K562 (cell line): ENCODE measurements at regions not wholly inside any gene's neighbourhood (a gene's known extent, or its start where the extent isn't known, plus 50 kb on each side); places are given as distances from the start of the nearest gene placed in this dataset.

ENCODE experiments used
- ARID1B ChIP-seq: fragments of 450-650 bp; IDR thresholded peaks from 2 replicates; pipeline ENCODE4 v1.6.1; 2016; ENCODE audit warnings: antibody characterized with exemption, mild to moderate bottlenecking, inconsistent platforms
- ARID3A ChIP-seq: IDR thresholded peaks from 2 replicates; pipeline ENCODE4 v1.6.1; 2012; ENCODE audit warnings: low read depth, low read length, improper control_type of control experiment, borderline replicate concordance
- CBFA2T3 ChIP-seq: fragments of 450-650 bp; IDR thresholded peaks from 2 replicates; pipeline ENCODE4 v1.6.1; 2017
- CCAR2 ChIP-seq: fragments of 200-400 bp; formaldehyde crosslinking; IDR thresholded peaks from 2 replicates; pipeline ENCODE4 v1.6.1; 2017; ENCODE audit warnings: mild to moderate bottlenecking, low read depth, low read length
- DDX20 ChIP-seq: fragments of 450-650 bp; IDR thresholded peaks from 2 replicates; pipeline ENCODE4 v1.6.1; 2016; ENCODE audit warnings: missing genetic modification characterization, low read depth, mild to moderate bottlenecking, missing compliant biosample characterization, moderate library complexity
- ETS1 ChIP-seq: conservative IDR thresholded peaks from 2 replicates; pipeline ENCODE4 v1.6.1; 2011; ENCODE audit warnings: low read depth, mild to moderate bottlenecking, low read length; ENCODE audit not compliant: control insufficient read depth
- FOXJ3 ChIP-seq: sonication (generic); formaldehyde crosslinking; IDR thresholded peaks from 2 replicates; pipeline ENCODE4 v1.4.0; 2020; ENCODE audit warnings: mild to moderate bottlenecking, missing genetic modification reagents
- FOXO4 ChIP-seq: fragments of 450-650 bp; formaldehyde crosslinking; IDR thresholded peaks from 2 replicates; pipeline ENCODE4 v1.4.0; 2020; ENCODE audit warnings: mild to moderate bottlenecking, moderate library complexity
- HCFC1 ChIP-seq: IDR thresholded peaks from 2 replicates; pipeline ENCODE4 v1.6.1; 2012; ENCODE audit warnings: low read depth, low read length, improper control_type of control experiment
- HLTF ChIP-seq: fragments of 450-650 bp; IDR thresholded peaks from 2 replicates; pipeline ENCODE4 v1.6.1; 2016
- MAZ ChIP-seq, 2 experiments: fragments of 450-650 bp in 1 of 2; sonication (generic) in 1 of 2; formaldehyde crosslinking; IDR thresholded peaks in 1 of 2; conservative IDR thresholded peaks in 1 of 2; 2 replicates each; pipeline versions ENCODE4 v1.4.0 to v1.5.0; 2020; ENCODE audit warnings: mild to moderate bottlenecking in 1 of 2, missing genetic modification reagents in 1 of 2
- MEF2D ChIP-seq: conservative IDR thresholded peaks from 2 replicates; pipeline ENCODE4 v1.6.1; 2016; ENCODE audit warnings: low read depth, missing genetic modification characterization, missing compliant biosample characterization
- MTF1 ChIP-seq: fragments of 250-450 bp; sonication (Bioruptor Pico); IDR thresholded peaks from 2 replicates; pipeline ENCODE4 v1.9.0; 2021; ENCODE audit warnings: moderate library complexity, mild to moderate bottlenecking, inconsistent platforms, borderline replicate concordance
- NR2C2 ChIP-seq, 2 experiments: fragments of 200-800 bp in 1 of 2; sonication (Bioruptor generic) in 1 of 2; sonication (generic) in 1 of 2; formaldehyde crosslinking in 1 of 2; IDR thresholded peaks; 2 replicates each; pipeline versions ENCODE4 v1.6.1 to v1.8.0; 2016 to 2022; ENCODE audit warnings: mild to moderate bottlenecking in 1 of 2, missing compliant biosample characterization in 1 of 2, missing genetic modification characterization in 1 of 2, missing genetic modification reagents in 1 of 2
- SMARCE1 ChIP-seq: fragments of 450-650 bp; IDR thresholded peaks from 2 replicates; pipeline ENCODE4 v1.7.1; 2016; ENCODE audit warnings: mild to moderate bottlenecking
- TAL1 ChIP-seq: fragments of 450-650 bp; IDR thresholded peaks from 2 replicates; pipeline ENCODE4 v1.6.1; 2016; ENCODE audit warnings: mild to moderate bottlenecking
- ZNF253 ChIP-seq: fragments of 250-450 bp; sonication (Bioruptor Pico); conservative IDR thresholded peaks from 2 replicates; pipeline ENCODE4 v1.6.1; 2021; ENCODE audit warnings: mild to moderate bottlenecking
- TF ChIP-seq, protein P1 (sequence below): IDR thresholded peaks from 2 replicates; pipeline ENCODE4 v1.6.1; 2011; ENCODE audit not compliant: insufficient read length; ENCODE audit errors: extremely low read depth
- TF ChIP-seq, protein P2 (sequence below), 2 experiments: fragments of 200-800 bp in 1 of 2; sonication (Bioruptor generic) in 1 of 2; sonication (generic) in 1 of 2; formaldehyde crosslinking in 1 of 2; IDR thresholded peaks in 1 of 2; conservative IDR thresholded peaks in 1 of 2; 2 replicates each; pipeline versions ENCODE4 v1.5.0 to v1.6.1; 2016 to 2020; ENCODE audit warnings: missing compliant biosample characterization in 1 of 2, missing genetic modification characterization in 1 of 2, missing genetic modification reagents in 1 of 2
- TF ChIP-seq, protein P3 (sequence below): fragments of 200-400 bp; formaldehyde crosslinking; IDR thresholded peaks from 2 replicates; pipeline ENCODE4 v1.6.1; 2017; ENCODE audit warnings: mild to moderate bottlenecking, low read depth, low read length, moderate library complexity

DNA sequence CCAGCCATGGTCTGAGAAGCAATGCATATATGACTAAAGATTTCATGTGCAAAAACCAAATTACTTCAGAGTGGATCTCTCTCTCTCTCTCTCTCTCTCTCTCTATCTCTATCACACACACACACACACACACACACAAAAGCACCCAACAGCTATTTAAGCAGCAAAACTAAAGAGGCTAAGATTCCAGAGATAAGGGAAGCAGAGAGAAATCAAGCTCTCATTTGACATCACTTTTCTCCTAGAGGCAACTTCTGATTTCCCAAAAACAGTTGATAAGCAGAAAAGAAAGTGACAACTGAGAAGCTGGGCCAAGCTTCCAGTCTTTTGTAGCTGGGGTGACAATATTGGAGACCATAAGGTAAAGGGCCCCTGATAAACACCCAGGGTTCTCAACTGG, 526.0 kb upstream of the NR2F2 start (continued):
- TF ChIP-seq ETS1 (no peak), ARID3A (no peak), NR2C2 (CRISPR knock-in tag; IDR thresholded peaks at IDR 0.05) (no peak), NR2C2 (tag; IDR thresholded peaks at IDR 0.05) (no peak), MAZ (CRISPR knock-in tag; conservative IDR thresholded peaks at IDR 0.05 in 1 of 2, IDR thresholded peaks at IDR 0.05 in 1 of 2) (no peak), ZNF253 (CRISPR knock-in tag) (no peak), DDX20 (tag) (no peak), HCFC1 (no peak), CCAR2 (no peak), CBFA2T3 (peak; percentile 35; the same call in 1 of the 2 replicates), FOXJ3 (CRISPR knock-in tag) (no peak), FOXO4 (no peak), SMARCE1 (0 out of 2 replicates have a peak, but pooled peaks have one; percentile 42), ARID1B (peak; percentile 60), MTF1 (no peak), TAL1 (0 out of 2 replicates have a peak, but pooled peaks have one; percentile 13), MEF2D (no peak), HLTF (no peak)
- TF ChIP-seq, protein P1, sequence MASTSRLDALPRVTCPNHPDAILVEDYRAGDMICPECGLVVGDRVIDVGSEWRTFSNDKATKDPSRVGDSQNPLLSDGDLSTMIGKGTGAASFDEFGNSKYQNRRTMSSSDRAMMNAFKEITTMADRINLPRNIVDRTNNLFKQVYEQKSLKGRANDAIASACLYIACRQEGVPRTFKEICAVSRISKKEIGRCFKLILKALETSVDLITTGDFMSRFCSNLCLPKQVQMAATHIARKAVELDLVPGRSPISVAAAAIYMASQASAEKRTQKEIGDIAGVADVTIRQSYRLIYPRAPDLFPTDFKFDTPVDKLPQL = no peak
- TF ChIP-seq, protein P2, sequence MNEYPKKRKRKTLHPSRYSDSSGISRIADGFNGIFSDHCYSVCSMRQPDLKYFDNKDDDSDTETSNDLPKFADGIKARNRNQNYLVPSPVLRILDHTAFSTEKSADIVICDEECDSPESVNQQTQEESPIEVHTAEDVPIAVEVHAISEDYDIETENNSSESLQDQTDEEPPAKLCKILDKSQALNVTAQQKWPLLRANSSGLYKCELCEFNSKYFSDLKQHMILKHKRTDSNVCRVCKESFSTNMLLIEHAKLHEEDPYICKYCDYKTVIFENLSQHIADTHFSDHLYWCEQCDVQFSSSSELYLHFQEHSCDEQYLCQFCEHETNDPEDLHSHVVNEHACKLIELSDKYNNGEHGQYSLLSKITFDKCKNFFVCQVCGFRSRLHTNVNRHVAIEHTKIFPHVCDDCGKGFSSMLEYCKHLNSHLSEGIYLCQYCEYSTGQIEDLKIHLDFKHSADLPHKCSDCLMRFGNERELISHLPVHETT (CRISPR knock-in tag; conservative IDR thresholded peaks at IDR 0.05 in 1 of 2, IDR thresholded peaks at IDR 0.05 in 1 of 2) = no peak
- TF ChIP-seq, protein P3, sequence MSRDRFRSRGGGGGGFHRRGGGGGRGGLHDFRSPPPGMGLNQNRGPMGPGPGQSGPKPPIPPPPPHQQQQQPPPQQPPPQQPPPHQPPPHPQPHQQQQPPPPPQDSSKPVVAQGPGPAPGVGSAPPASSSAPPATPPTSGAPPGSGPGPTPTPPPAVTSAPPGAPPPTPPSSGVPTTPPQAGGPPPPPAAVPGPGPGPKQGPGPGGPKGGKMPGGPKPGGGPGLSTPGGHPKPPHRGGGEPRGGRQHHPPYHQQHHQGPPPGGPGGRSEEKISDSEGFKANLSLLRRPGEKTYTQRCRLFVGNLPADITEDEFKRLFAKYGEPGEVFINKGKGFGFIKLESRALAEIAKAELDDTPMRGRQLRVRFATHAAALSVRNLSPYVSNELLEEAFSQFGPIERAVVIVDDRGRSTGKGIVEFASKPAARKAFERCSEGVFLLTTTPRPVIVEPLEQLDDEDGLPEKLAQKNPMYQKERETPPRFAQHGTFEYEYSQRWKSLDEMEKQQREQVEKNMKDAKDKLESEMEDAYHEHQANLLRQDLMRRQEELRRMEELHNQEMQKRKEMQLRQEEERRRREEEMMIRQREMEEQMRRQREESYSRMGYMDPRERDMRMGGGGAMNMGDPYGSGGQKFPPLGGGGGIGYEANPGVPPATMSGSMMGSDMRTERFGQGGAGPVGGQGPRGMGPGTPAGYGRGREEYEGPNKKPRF = no peak
